ENCODE measurements at regions not wholly inside any gene's neighbourhood (a gene's known extent, or its start where the extent isn't known, plus 50 kb on each side); places are given as distances from the start of the nearest gene placed in this dataset.

DNA sequence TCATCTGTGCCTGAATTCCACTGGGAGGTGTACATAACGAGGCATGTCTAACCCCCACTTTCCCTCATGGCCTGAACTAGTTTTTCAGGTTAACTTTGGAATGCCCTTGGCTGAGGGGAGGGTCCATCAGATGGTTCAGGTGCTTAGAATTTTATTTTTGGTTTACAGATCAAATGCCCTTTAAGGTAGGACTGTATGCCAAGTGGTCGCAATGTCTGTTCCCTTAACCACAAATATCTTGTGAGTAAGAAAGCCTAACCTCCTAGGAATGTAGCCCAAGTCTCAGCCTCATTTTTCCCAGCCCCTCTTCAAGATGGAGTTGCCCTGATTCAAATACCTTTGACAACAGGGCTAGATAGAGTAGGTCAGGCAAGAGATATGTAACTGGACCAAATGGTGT lies 78.4 kb downstream of the RNASET2 start:
- Histone ChIP-seq H3K36me3 (no peaks in the 10 kb centered on the region), H3K27me3 (peaks cover 0 to 16% (median 8%) of the 10 kb centered on the region in 7 donors), H3K9me3 (peaks cover 0 to 10% (median 0%) of the 10 kb centered on the region in 11 donors), H3K4me3 (no peak overlapping the region), H3K4me1 (no peaks in the 10 kb centered on the region), H3K27ac (no peak overlapping the region)
- DNase-seq: no peak
- TF ChIP-seq, protein P1, sequence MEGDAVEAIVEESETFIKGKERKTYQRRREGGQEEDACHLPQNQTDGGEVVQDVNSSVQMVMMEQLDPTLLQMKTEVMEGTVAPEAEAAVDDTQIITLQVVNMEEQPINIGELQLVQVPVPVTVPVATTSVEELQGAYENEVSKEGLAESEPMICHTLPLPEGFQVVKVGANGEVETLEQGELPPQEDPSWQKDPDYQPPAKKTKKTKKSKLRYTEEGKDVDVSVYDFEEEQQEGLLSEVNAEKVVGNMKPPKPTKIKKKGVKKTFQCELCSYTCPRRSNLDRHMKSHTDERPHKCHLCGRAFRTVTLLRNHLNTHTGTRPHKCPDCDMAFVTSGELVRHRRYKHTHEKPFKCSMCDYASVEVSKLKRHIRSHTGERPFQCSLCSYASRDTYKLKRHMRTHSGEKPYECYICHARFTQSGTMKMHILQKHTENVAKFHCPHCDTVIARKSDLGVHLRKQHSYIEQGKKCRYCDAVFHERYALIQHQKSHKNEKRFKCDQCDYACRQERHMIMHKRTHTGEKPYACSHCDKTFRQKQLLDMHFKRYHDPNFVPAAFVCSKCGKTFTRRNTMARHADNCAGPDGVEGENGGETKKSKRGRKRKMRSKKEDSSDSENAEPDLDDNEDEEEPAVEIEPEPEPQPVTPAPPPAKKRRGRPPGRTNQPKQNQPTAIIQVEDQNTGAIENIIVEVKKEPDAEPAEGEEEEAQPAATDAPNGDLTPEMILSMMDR (IDR thresholded peaks at IDR 0.05): no peak
- intact Hi-C loops (cut with DNase I): no loop called here
- WGBS, 2 donors: 85 to 88% methylated on average over 2 of the region's 2 CpGs
- no peak for ATAC-seq

DNA sequence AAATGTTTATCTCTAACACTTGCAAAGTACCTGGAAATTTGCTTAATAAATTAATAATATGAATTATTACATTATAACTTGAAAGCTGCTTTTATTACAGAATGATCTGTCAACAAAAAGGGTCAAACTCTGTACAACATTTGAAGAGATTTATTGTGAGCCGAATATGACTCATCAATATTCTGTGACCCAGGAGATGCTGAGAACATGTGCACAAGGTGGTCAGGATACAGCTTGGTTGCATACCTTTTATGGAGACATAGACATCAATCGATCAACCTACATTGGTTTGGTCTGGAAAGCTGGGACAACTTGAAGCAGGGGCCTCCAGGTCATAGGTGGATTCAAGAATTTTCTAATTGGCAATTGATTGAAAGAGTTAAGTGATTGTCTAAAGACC lies 79.0 kb downstream of the RNASET2 start:
- no peak overlapping the region for H3K27ac ChIP-seq
- DNase-seq (no peak), ATAC-seq (no peak)
- no peak overlapping the region for H3K4me3 ChIP-seq
- H3K36me3 ChIP-seq: no peaks in the 10 kb centered on the region
- intact Hi-C loops (cut with DNase I): no loop called here
- H3K27me3 ChIP-seq: peaks cover 0 to 21% (median 8%) of the 10 kb centered on the region in 7 donors
- WGBS, 2 donors: 89 to 95% methylated on average over 2 of the region's 2 CpGs
- no peaks in the 10 kb centered on the region for H3K4me1 ChIP-seq
- TF ChIP-seq, protein P1 (IDR thresholded peaks at IDR 0.05): no peak
- H3K9me3 ChIP-seq: peaks cover 0 to 5% (median 0%) of the 10 kb centered on the region in 11 donors

DNA sequence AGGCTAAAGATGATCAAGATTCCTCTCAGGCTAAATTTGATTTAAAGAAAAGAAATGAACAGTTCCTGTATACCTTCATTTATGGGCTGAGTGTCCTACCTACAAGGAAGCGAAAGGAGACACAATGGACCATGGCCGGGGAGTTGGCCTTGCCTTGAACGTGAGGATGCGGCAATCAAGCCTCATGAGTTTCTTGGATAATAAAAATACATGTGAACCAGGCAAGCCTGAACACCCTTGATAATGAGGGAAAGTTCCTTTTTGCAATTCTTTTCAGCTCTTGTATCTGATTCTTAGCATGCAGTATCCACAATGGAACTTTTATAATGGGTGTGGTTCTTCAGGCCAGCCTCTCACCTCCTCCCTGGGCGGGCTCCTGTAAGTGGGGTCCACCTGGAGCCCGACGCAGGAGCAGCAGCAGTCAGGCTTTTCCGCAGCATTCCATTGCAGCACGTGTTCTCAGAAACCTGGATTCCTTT lies 83.8 kb downstream of the RNASET2 start:
- TF ChIP-seq, protein P1 (IDR thresholded peaks at IDR 0.05): no peak
- intact Hi-C loops (cut with DNase I): no loop called here
- Histone ChIP-seq H3K36me3 (no peaks in the 10 kb centered on the region), H3K4me3 (no peak overlapping the region), H3K4me1 (no peaks in the 10 kb centered on the region), H3K27me3 (peaks cover 0 to 25% (median 9%) of the 10 kb centered on the region in 7 donors), H3K9me3 (no peaks in the 10 kb centered on the region), H3K27ac (no peak overlapping the region)
- no peak for ATAC-seq
- DNase-seq: no peak
- 66 to 76% methylated on average over 9 of the region's 9 CpGs for WGBS, 2 donors

DNA sequence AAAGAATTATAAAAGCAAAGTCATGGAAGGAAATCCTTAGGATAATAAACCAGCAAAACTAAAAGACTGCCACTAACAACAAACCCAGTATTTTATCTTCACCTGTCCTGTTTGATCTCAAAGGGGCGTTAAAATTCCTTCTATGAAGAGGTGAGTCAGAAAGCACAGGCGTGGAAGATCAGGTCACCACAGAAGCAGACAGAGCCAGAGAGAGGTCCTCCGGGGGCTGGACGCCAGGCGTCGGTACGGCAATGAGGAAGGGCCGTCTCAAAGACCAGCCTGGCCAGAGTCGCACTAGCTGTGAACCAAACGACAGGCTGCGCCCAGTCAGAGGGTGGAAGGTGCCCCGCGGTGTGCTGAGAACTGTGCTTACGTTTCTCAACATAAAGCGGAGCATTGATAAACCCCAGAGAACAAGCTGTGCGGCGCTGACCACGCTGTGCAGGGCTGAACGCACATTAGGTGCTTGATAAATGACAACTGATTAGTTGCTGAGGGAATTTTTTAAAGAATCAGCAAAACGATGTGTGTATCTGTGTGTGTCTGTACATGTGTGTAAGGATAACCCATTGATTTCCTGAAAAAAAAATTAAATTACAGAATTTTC lies 85.6 kb downstream of the RNASET2 start:
- Histone ChIP-seq H3K27ac (no peak overlapping the region), H3K4me3 (no peak overlapping the region), H3K4me1 (no peaks in the 10 kb centered on the region), H3K27me3 (peaks cover 0 to 22% (median 9%) of the 10 kb centered on the region in 7 donors), H3K9me3 (no peaks in the 10 kb centered on the region), H3K36me3 (no peaks in the 10 kb centered on the region)
- TF ChIP-seq, protein P1 (IDR thresholded peaks at IDR 0.05): no peak
- WGBS, 2 donors: 81 to 85% methylated on average over 20 of the region's 20 CpGs
- ATAC-seq: no peak
- intact Hi-C loops (cut with DNase I): no loop called here
- no peak for DNase-seq

All from heart right ventricle (tissue), 16 donors.